WERI-Rb-1 (cell line): ENCODE measurements at regions not wholly inside any gene's neighbourhood (a gene's known extent, or its start where the extent isn't known, plus 50 kb on each side); places are given as distances from the start of the nearest gene placed in this dataset.

Experiments
- DNase-seq: peaks from one replicate; pipeline ENCODE4 v3.0.0-alpha.2; 2020
- H3K27ac ChIP-seq: fragments of 250-450 bp; sonication (Bioruptor Pico); 2 replicates; pipeline ENCODE4 v1.5.1; 2020; ENCODE audit warnings: mild to moderate bottlenecking, moderate library complexity
- H3K27me3 ChIP-seq: fragments of 250-450 bp; sonication (Bioruptor Pico); 2 replicates; pipeline ENCODE4 v1.5.1; 2021; ENCODE audit warnings: mild to moderate bottlenecking, low read depth, moderate library complexity; ENCODE audit not compliant: insufficient read depth, severe bottlenecking
- H3K36me3 ChIP-seq: fragments of 250-450 bp; sonication (Bioruptor Pico); 2 replicates; pipeline ENCODE4 v1.5.1; 2020; ENCODE audit warnings: mild to moderate bottlenecking, moderate library complexity
- H3K4me3 ChIP-seq: 2 replicates; pipeline ENCODE4 v1.5.1; 2011; ENCODE audit warnings: low read depth, mild to moderate bottlenecking, control low read depth, low read length
- H3K9me3 ChIP-seq: fragments of 250-450 bp; sonication (Bioruptor Pico); 2 replicates; pipeline ENCODE4 v1.5.1; 2021; ENCODE audit warnings: mild to moderate bottlenecking, moderate library complexity; ENCODE audit not compliant: severe bottlenecking
- CTCF ChIP-seq: IDR thresholded peaks from 2 replicates; pipeline ENCODE4 v1.5.1; 2011; ENCODE audit warnings: low read depth, mild to moderate bottlenecking, control low read depth, inconsistent platforms, low read length

- no peaks in the 10 kb centered on the region for H3K9me3 ChIP-seq
- no peak overlapping the region for H3K4me3 ChIP-seq
- H3K27ac ChIP-seq = no peak overlapping the region
- H3K27me3 ChIP-seq = peaks cover 11% of the 10 kb centered on the region
- H3K36me3 ChIP-seq = no peaks in the 10 kb centered on the region
- no peak for TF ChIP-seq CTCF
- DNase-seq = no peak
Measured at GRCh38 chr3:159062734-159063410, 261.0 kb downstream of the MFSD1 start.

GRCh38 chr3:159069091-159069490 lies 267.2 kb downstream of the MFSD1 start, which contains the start of gene IQCJ:
TSS of gene IQCJ (plus strand) at chr3:159069319.
- Histone ChIP-seq H3K4me3 (no peak within 1 kb of the TSS), H3K36me3 (no peaks in the 10 kb centered on the region), H3K27me3 (peaks cover 31% of the 10 kb centered on the region), H3K9me3 (no peaks in the 10 kb centered on the region), H3K27ac (no peak within 1 kb of the TSS)
- TF ChIP-seq CTCF = no peak
- no peak for DNase-seq

GRCh38 chr3:159069866-159070425 lies 268.1 kb downstream of the MFSD1 start:
- no peak for DNase-seq
- peaks cover 35% of the 10 kb centered on the region for H3K27me3 ChIP-seq
- no peak for TF ChIP-seq CTCF
- no peak overlapping the region for H3K4me3 ChIP-seq
- no peak overlapping the region for H3K27ac ChIP-seq
- no peaks in the 10 kb centered on the region for H3K9me3 ChIP-seq
- no peaks in the 10 kb centered on the region for H3K36me3 ChIP-seq

GRCh38 chr3:159074756-159075701 lies 273.2 kb downstream of the MFSD1 start:
- H3K36me3 ChIP-seq = no peaks in the 10 kb centered on the region
- no peak for DNase-seq
- H3K9me3 ChIP-seq = no peaks in the 10 kb centered on the region
- H3K4me3 ChIP-seq = no peak overlapping the region
- no peak overlapping the region for H3K27ac ChIP-seq
- TF ChIP-seq CTCF = no peak
- H3K27me3 ChIP-seq = peaks cover 17% of the 10 kb centered on the region

- peaks cover 25% of the 10 kb centered on the region for H3K27me3 ChIP-seq
- no peak overlapping the region for H3K27ac ChIP-seq
- no peaks in the 10 kb centered on the region for H3K36me3 ChIP-seq
- no peak for DNase-seq
- H3K4me3 ChIP-seq = no peak overlapping the region
- no peak for TF ChIP-seq CTCF
- H3K9me3 ChIP-seq = no peaks in the 10 kb centered on the region
Measured at GRCh38 chr3:159077860-159078259, 276.0 kb downstream of the MFSD1 start.
